GM23338 (cell line): ENCODE measurements at regions not wholly inside any gene's neighbourhood (a gene's known extent, or its start where the extent isn't known, plus 50 kb on each side); places are given as distances from the start of the nearest gene placed in this dataset.
"Not testable (repeated sequence)": the region's sequence is repeated elsewhere in the genome, so short reads cannot be mapped to it uniquely, and the experiment has no call there.

ENCODE experiments used
- EZH2 ChIP-seq: fragments of 200-600 bp; sonication (generic); IDR thresholded peaks from one replicate; pipeline ENCODE4 v1.8.0; 2017; ENCODE audit warnings: antibody characterized with exemption, mild to moderate bottlenecking, low read depth; ENCODE audit not compliant: unreplicated experiment
- EZH2phosphoT487 ChIP-seq: fragments of 200-600 bp; sonication (generic); IDR thresholded peaks from one replicate; pipeline ENCODE4 v1.8.1; 2018; ENCODE audit warnings: antibody characterized with exemption; ENCODE audit not compliant: unreplicated experiment
- JUNB ChIP-seq: IDR thresholded peaks from one replicate; pipeline ENCODE4 v1.6.1; 2016; ENCODE audit warnings: antibody characterized with exemption; ENCODE audit not compliant: unreplicated experiment
- POLR2AphosphoS5 ChIP-seq: IDR thresholded peaks from 2 replicates; pipeline ENCODE4 v1.6.1; 2016; ENCODE audit warnings: antibody characterized with exemption, low read depth
- STAT1 ChIP-seq: IDR thresholded peaks from one replicate; pipeline ENCODE4 v1.6.1; 2016; ENCODE audit warnings: antibody characterized with exemption; ENCODE audit not compliant: unreplicated experiment
- ZNF331 ChIP-seq: fragments of 250-450 bp; sonication (Bioruptor Pico); IDR thresholded peaks from 2 replicates; pipeline ENCODE4 v1.5.0; 2020; ENCODE audit warnings: low read depth, mild to moderate bottlenecking, moderate library complexity
- TF ChIP-seq, protein P1 (sequence below), 2 experiments: fragments of 200-600 bp in 1 of 2; sonication (generic) in 1 of 2; conservative IDR thresholded peaks; 2 replicates each; pipeline versions ENCODE4 v1.5.1 to v1.6.1; 2016 to 2017; ENCODE audit warnings: antibody characterized with exemption in 2 of 2, low read depth in 2 of 2, mild to moderate bottlenecking in 2 of 2, moderate library complexity in 1 of 2
- TF ChIP-seq, protein P2 (sequence below): IDR thresholded peaks from one replicate; pipeline ENCODE4 v1.6.1; 2018; ENCODE audit warnings: antibody characterized with exemption; ENCODE audit not compliant: unreplicated experiment

DNA sequence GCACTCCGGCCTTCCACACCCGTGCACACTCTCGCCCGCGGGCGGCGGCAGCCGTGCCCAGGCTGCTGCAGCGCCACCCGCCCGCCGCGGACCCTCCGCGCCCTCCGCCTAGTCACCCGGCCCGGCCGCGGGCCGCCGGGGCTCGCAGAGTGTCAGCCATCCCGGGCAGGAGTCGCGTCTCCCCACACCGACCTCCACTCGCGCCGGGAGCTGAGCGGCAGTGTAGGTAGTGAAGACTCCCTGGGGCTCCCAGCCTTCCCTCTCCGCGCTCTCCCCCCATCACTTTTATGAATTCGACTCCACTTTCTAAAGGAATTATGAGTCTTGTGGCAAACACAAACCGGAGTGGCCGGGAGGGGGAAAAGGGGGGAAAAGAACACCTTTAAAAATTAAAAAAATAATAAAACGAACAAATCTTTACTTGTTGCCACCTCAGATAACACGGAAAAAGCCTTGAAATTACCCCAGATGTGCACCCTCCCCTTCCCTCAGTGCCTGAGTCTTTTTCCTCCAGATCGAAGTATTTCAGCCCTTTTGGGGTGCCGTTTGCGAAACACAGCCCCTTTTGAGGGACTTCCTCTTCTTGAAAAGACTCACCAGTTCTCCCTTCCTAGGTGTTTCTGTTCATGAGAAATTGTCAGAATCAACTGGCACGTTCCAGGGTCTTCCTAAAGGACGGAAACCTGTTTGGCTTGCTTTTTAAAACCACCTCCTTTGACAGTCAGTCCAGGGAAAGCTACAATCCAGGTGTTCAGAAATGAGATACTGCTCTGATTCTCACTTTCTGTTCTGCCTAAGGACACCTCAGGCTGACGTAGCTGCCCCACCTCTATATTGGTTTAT, 72.4 kb upstream of the NBPF8 start:
- TF ChIP-seq, protein P1, sequence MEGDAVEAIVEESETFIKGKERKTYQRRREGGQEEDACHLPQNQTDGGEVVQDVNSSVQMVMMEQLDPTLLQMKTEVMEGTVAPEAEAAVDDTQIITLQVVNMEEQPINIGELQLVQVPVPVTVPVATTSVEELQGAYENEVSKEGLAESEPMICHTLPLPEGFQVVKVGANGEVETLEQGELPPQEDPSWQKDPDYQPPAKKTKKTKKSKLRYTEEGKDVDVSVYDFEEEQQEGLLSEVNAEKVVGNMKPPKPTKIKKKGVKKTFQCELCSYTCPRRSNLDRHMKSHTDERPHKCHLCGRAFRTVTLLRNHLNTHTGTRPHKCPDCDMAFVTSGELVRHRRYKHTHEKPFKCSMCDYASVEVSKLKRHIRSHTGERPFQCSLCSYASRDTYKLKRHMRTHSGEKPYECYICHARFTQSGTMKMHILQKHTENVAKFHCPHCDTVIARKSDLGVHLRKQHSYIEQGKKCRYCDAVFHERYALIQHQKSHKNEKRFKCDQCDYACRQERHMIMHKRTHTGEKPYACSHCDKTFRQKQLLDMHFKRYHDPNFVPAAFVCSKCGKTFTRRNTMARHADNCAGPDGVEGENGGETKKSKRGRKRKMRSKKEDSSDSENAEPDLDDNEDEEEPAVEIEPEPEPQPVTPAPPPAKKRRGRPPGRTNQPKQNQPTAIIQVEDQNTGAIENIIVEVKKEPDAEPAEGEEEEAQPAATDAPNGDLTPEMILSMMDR (conservative IDR thresholded peaks at IDR 0.05; ENCODE audit: low read depth in 2 of 2) = not testable (repeated sequence)
- not testable (repeated sequence) for TF ChIP-seq EZH2; ZNF331 (CRISPR knock-in tag); POLR2AphosphoS5; JUNB; EZH2phosphoT487; STAT1
- TF ChIP-seq, protein P2, sequence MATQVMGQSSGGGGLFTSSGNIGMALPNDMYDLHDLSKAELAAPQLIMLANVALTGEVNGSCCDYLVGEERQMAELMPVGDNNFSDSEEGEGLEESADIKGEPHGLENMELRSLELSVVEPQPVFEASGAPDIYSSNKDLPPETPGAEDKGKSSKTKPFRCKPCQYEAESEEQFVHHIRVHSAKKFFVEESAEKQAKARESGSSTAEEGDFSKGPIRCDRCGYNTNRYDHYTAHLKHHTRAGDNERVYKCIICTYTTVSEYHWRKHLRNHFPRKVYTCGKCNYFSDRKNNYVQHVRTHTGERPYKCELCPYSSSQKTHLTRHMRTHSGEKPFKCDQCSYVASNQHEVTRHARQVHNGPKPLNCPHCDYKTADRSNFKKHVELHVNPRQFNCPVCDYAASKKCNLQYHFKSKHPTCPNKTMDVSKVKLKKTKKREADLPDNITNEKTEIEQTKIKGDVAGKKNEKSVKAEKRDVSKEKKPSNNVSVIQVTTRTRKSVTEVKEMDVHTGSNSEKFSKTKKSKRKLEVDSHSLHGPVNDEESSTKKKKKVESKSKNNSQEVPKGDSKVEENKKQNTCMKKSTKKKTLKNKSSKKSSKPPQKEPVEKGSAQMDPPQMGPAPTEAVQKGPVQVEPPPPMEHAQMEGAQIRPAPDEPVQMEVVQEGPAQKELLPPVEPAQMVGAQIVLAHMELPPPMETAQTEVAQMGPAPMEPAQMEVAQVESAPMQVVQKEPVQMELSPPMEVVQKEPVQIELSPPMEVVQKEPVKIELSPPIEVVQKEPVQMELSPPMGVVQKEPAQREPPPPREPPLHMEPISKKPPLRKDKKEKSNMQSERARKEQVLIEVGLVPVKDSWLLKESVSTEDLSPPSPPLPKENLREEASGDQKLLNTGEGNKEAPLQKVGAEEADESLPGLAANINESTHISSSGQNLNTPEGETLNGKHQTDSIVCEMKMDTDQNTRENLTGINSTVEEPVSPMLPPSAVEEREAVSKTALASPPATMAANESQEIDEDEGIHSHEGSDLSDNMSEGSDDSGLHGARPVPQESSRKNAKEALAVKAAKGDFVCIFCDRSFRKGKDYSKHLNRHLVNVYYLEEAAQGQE = not testable (repeated sequence)
